ENCODE measurements at regions not wholly inside any gene's neighbourhood (a gene's known extent, or its start where the extent isn't known, plus 50 kb on each side); places are given as distances from the start of the nearest gene placed in this dataset.

DNA sequence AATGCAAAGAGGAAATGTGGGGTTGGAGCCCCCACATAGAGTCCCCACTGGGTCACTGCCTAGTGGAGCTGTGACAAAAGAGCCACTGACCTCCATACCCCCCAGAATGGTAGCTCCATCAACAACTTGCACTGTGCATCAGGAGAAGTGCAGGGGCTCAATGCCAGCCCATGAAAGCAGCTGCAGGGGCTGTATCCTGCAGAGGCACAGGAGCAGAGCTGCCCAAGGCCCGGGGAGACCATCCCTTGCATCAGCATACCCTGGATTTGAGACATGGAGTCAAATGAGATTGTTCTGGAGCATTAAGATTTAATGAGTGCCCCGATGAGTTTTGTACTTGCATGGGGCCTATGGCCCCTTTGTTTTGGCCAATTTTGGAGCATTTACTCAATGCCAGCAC is 1023.6 kb downstream of the VRK1 start:
- Histone ChIP-seq H3K23ac (ENCODE audit: low read depth, low read length, poor library complexity) (no peak overlapping the region), H3K4me3 (ENCODE audit: low read length in 2 of 2) (no peak overlapping the region), H3K9ac (ENCODE audit: low read depth, low read length, poor library complexity) (no peak overlapping the region), H2BK12ac (ENCODE audit: low read length) (no peak overlapping the region), H3K36me3 (replicated peaks in 1 of 2; ENCODE audit: control insufficient read depth in 2 of 2, insufficient read depth in 2 of 2, low read length in 2 of 2) (peaks cover 0 to 2% of the 10 kb centered on the region in 2 donors), H2BK15ac (ENCODE audit: low read length) (no peak overlapping the region), H3K18ac (ENCODE audit: low read length) (no peak overlapping the region), H3K4me1 (ENCODE audit: control insufficient read depth in 2 of 2, insufficient read depth in 1 of 2, low read depth in 1 of 2, low read length in 2 of 2) (no peaks in the 10 kb centered on the region), H2AK5ac (ENCODE audit: low read depth, low read length) (no peak overlapping the region), H3K9me3 (replicated peaks in 1 of 2; ENCODE audit: control insufficient read depth in 2 of 2, insufficient read depth in 1 of 2, low read depth in 1 of 2, low read length in 2 of 2) (peaks cover 0 to 5% of the 10 kb centered on the region in 2 donors), H3K14ac (ENCODE audit: low read length) (no peak overlapping the region), H3K27me3 (ENCODE audit: control insufficient read depth in 3 of 3, insufficient read depth in 3 of 3, low read depth in 1 of 3, low read length in 3 of 3) (no peaks in the 10 kb centered on the region), H3K79me1 (ENCODE audit: low read depth, low read length) (no peaks in the 10 kb centered on the region), H3K4ac (ENCODE audit: low read length) (no peak overlapping the region), H4K8ac (ENCODE audit: low read depth, low read length) (no peak overlapping the region), H3K4me2 (ENCODE audit: insufficient read depth, low read length, poor library complexity, severe bottlenecking) (no peak overlapping the region), H4K91ac (ENCODE audit: low read depth, low read length, poor library complexity) (no peak overlapping the region), H2BK5ac (ENCODE audit: low read length) (no peak overlapping the region), H2BK120ac (ENCODE audit: low read depth, low read length) (no peak overlapping the region), H3K27ac (replicated peaks; ENCODE audit: low read length) (no peak overlapping the region), H2AFZ (ENCODE audit: low read length) (no peak overlapping the region)
- no CpG with 5 or more reads among the region's 2 CpGs for WGBS, 2 donors (ENCODE audit: extremely low coverage in 2 of 2, insufficient read length in 2 of 2, insufficient replicate concordance in 1 of 2)
- no peak for DNase-seq (ENCODE audit: low spot score)

DNA sequence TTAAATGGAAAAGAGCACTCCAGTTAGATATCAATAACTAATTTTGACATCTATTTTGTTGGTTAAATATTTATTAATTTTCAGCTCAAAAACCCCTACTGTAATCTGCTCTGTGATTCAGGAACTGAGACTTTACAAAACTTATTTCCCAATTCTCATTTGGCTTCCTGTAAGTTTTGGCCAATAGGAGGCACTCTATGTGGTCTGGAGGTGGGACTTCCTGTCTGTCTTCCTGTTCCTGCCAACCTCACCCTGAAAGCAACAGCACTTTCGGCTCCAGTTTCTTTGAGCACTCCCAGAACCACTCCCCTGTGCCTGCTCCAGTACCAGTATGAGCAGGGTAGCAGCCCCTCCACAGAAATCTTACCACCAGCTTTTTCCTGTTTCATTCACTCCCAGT is 1027.0 kb downstream of the VRK1 start:
- H3K4me1 ChIP-seq (ENCODE audit: control insufficient read depth in 2 of 2, insufficient read depth in 1 of 2, low read depth in 1 of 2, low read length in 2 of 2) = no peaks in the 10 kb centered on the region
- H3K9me3 ChIP-seq (replicated peaks in 1 of 2; ENCODE audit: control insufficient read depth in 2 of 2, insufficient read depth in 1 of 2, low read depth in 1 of 2, low read length in 2 of 2) = peaks cover 0 to 5% of the 10 kb centered on the region in 2 donors
- H3K4ac ChIP-seq (ENCODE audit: low read length) = no peak overlapping the region
- no CpG with 5 or more reads among the region's 1 CpG for WGBS, 2 donors (ENCODE audit: extremely low coverage in 2 of 2, insufficient read length in 2 of 2, insufficient replicate concordance in 1 of 2)
- no peaks in the 10 kb centered on the region for H3K36me3 ChIP-seq (replicated peaks in 1 of 2; ENCODE audit: control insufficient read depth in 2 of 2, insufficient read depth in 2 of 2, low read length in 2 of 2)
- H3K27ac ChIP-seq (replicated peaks; ENCODE audit: low read length) = no peak overlapping the region
- no peak overlapping the region for H4K91ac ChIP-seq (ENCODE audit: low read depth, low read length, poor library complexity)
- H2AK5ac ChIP-seq (ENCODE audit: low read depth, low read length) = no peak overlapping the region
- H3K9ac ChIP-seq (ENCODE audit: low read depth, low read length, poor library complexity) = no peak overlapping the region
- no peak overlapping the region for H2BK120ac ChIP-seq (ENCODE audit: low read depth, low read length)
- H3K79me1 ChIP-seq (ENCODE audit: low read depth, low read length) = no peaks in the 10 kb centered on the region
- peak overlapping the region; percentile 56 for H2AFZ ChIP-seq (ENCODE audit: low read length)
- H3K27me3 ChIP-seq (ENCODE audit: control insufficient read depth in 3 of 3, insufficient read depth in 3 of 3, low read depth in 1 of 3, low read length in 3 of 3) = no peaks in the 10 kb centered on the region
- H3K4me3 ChIP-seq (ENCODE audit: low read length in 2 of 2) = no peak overlapping the region
- H3K18ac ChIP-seq (ENCODE audit: low read length) = no peak overlapping the region
- DNase-seq (ENCODE audit: low spot score) = no peak
- no peak overlapping the region for H2BK12ac ChIP-seq (ENCODE audit: low read length)
- no peak overlapping the region for H3K14ac ChIP-seq (ENCODE audit: low read length)
- no peak overlapping the region for H3K23ac ChIP-seq (ENCODE audit: low read depth, low read length, poor library complexity)
- H4K8ac ChIP-seq (ENCODE audit: low read depth, low read length) = no peak overlapping the region
- H2BK15ac ChIP-seq (ENCODE audit: low read length) = no peak overlapping the region
- no peak overlapping the region for H3K4me2 ChIP-seq (ENCODE audit: insufficient read depth, low read length, poor library complexity, severe bottlenecking)
- H2BK5ac ChIP-seq (ENCODE audit: low read length) = no peak overlapping the region

DNA sequence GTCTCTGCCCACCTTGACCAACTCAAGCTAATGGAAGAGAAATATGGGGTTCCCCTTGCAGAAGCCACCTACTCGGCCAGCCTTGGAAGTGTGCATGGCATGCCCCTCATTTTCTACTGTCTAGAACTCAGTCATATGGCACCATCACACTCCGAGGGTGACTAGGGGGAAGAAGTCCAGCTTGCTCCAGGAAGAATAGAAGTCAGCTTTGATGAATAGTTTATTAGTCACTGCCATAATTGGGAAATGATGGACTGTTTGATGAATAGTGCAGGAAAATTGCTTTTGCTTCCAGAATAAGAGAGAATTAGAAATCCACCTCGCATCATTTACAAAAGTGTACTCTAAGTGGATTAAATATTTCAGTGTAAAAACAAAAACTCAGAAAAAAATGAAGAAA is 1030.6 kb downstream of the VRK1 start:
- Histone ChIP-seq H2BK15ac (ENCODE audit: low read length) (no peak overlapping the region), H3K79me1 (ENCODE audit: low read depth, low read length) (no peaks in the 10 kb centered on the region), H3K9me3 (replicated peaks in 1 of 2; ENCODE audit: control insufficient read depth in 2 of 2, insufficient read depth in 1 of 2, low read depth in 1 of 2, low read length in 2 of 2) (peaks cover 0 to 4% of the 10 kb centered on the region in 2 donors), H2AK5ac (ENCODE audit: low read depth, low read length) (no peak overlapping the region), H3K18ac (ENCODE audit: low read length) (no peak overlapping the region), H3K4ac (ENCODE audit: low read length) (no peak overlapping the region), H3K27me3 (ENCODE audit: control insufficient read depth in 3 of 3, insufficient read depth in 3 of 3, low read depth in 1 of 3, low read length in 3 of 3) (no peaks in the 10 kb centered on the region), H3K4me1 (ENCODE audit: control insufficient read depth in 2 of 2, insufficient read depth in 1 of 2, low read depth in 1 of 2, low read length in 2 of 2) (no peaks in the 10 kb centered on the region), H3K23ac (ENCODE audit: low read depth, low read length, poor library complexity) (no peak overlapping the region), H3K4me3 (ENCODE audit: low read length in 2 of 2) (no peak overlapping the region), H3K14ac (ENCODE audit: low read length) (peak overlapping the region; percentile 71), H2BK12ac (ENCODE audit: low read length) (no peak overlapping the region), H2AFZ (ENCODE audit: low read length) (no peak overlapping the region), H3K9ac (ENCODE audit: low read depth, low read length, poor library complexity) (no peak overlapping the region), H2BK120ac (ENCODE audit: low read depth, low read length) (no peak overlapping the region), H2BK5ac (ENCODE audit: low read length) (no peak overlapping the region), H4K8ac (ENCODE audit: low read depth, low read length) (no peak overlapping the region), H3K36me3 (replicated peaks in 1 of 2; ENCODE audit: control insufficient read depth in 2 of 2, insufficient read depth in 2 of 2, low read length in 2 of 2) (no peaks in the 10 kb centered on the region), H3K4me2 (ENCODE audit: insufficient read depth, low read length, poor library complexity, severe bottlenecking) (no peak overlapping the region), H4K91ac (ENCODE audit: low read depth, low read length, poor library complexity) (no peak overlapping the region), H3K27ac (replicated peaks; ENCODE audit: low read length) (no peak overlapping the region)
- no peak for DNase-seq (ENCODE audit: low spot score)
- no CpG with 5 or more reads among the region's 3 CpGs for WGBS, 2 donors (ENCODE audit: extremely low coverage in 2 of 2, insufficient read length in 2 of 2, insufficient replicate concordance in 1 of 2)

DNA sequence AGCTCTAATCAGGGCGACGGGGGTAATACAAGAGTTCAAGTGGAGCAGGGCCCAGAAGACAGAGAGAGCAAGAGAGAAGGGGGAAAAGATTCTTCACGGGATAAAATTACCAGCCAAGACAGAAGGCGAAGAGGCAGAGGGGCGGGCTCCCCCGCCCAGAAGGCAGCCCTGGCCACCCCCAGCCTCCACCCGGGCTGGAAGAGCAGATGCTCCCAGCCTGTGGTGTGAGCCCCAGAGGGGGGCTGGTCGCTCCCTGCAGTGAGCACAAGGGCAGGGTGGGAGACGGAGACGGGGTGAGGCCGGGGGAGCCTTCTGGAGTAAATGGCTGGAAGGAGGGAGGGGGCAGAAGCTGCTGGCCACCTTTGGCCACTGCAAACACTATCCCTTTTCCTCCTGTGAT is 1035.6 kb downstream of the VRK1 start:
- WGBS, 2 donors (ENCODE audit: extremely low coverage in 2 of 2, insufficient read length in 2 of 2, insufficient replicate concordance in 1 of 2) = no CpG with 5 or more reads among the region's 11 CpGs
- Histone ChIP-seq H3K9ac (ENCODE audit: low read depth, low read length, poor library complexity) (no peak overlapping the region), H2BK12ac (ENCODE audit: low read length) (no peak overlapping the region), H3K4me1 (ENCODE audit: control insufficient read depth in 2 of 2, insufficient read depth in 1 of 2, low read depth in 1 of 2, low read length in 2 of 2) (no peaks in the 10 kb centered on the region), H2BK120ac (ENCODE audit: low read depth, low read length) (no peak overlapping the region), H3K27ac (replicated peaks; ENCODE audit: low read length) (no peak overlapping the region), H3K79me1 (ENCODE audit: low read depth, low read length) (no peaks in the 10 kb centered on the region), H4K91ac (ENCODE audit: low read depth, low read length, poor library complexity) (no peak overlapping the region), H2BK15ac (ENCODE audit: low read length) (no peak overlapping the region), H2AK5ac (ENCODE audit: low read depth, low read length) (no peak overlapping the region), H3K36me3 (replicated peaks in 1 of 2; ENCODE audit: control insufficient read depth in 2 of 2, insufficient read depth in 2 of 2, low read length in 2 of 2) (no peaks in the 10 kb centered on the region), H3K9me3 (replicated peaks in 1 of 2; ENCODE audit: control insufficient read depth in 2 of 2, insufficient read depth in 1 of 2, low read depth in 1 of 2, low read length in 2 of 2) (peaks cover 0 to 1% of the 10 kb centered on the region in 2 donors), H2BK5ac (ENCODE audit: low read length) (no peak overlapping the region), H3K23ac (ENCODE audit: low read depth, low read length, poor library complexity) (no peak overlapping the region), H3K4me2 (ENCODE audit: insufficient read depth, low read length, poor library complexity, severe bottlenecking) (no peak overlapping the region), H2AFZ (ENCODE audit: low read length) (no peak overlapping the region), H3K4me3 (ENCODE audit: low read length in 2 of 2) (no peak overlapping the region), H3K4ac (ENCODE audit: low read length) (no peak overlapping the region), H3K14ac (ENCODE audit: low read length) (no peak overlapping the region), H3K27me3 (ENCODE audit: control insufficient read depth in 3 of 3, insufficient read depth in 3 of 3, low read depth in 1 of 3, low read length in 3 of 3) (no peaks in the 10 kb centered on the region), H4K8ac (ENCODE audit: low read depth, low read length) (no peak overlapping the region), H3K18ac (ENCODE audit: low read length) (peak overlapping the region; percentile 23)
- DNase-seq (ENCODE audit: low spot score) = no peak
